ENCODE measurements at regions not wholly inside any gene's neighbourhood (a gene's known extent, or its start where the extent isn't known, plus 50 kb on each side); places are given as distances from the start of the nearest gene placed in this dataset.

DNA sequence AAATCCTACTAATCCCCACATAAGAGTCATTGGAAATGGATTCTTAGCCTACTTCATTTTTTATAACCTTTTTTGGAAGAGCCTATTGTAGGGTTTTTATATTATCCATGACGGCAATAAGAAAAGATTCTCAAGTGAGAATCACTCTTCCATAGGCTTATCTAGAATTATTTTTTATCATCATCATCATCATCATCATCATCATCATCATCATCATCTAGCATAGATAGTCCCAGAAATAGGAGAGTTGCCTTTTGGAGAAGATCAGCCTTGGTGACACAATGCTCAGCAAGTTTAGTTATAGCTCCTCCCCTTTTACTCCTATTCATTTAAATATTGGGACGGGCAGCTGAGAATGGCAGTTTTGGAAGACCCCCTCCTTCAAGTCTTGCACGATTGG is 359.1 kb upstream of the SLC35B3 start:
- no peak overlapping the region for H3K27ac ChIP-seq (ENCODE audit: low read length)
- H3K27ac Mint-ChIP-seq: no peak overlapping the region
- no peaks in the 10 kb centered on the region for H3K9me3 ChIP-seq (ENCODE audit: control insufficient read depth, insufficient read depth, low read length)
- DNase-seq: no peak
- H3K27me3 Mint-ChIP-seq (ENCODE audit: low read depth in 2 of 2): no peaks in the 10 kb centered on the region
- intact Hi-C loops (cut with micrococcal nuclease): no loop called here
- 89% methylated on average over 2 of the region's 3 CpGs for WGBS (ENCODE audit: insufficient coverage)
- H3K9me3 Mint-ChIP-seq: peaks cover 3 to 4% of the 10 kb centered on the region in 2 donors
- ATAC-seq: no peak
- no peak overlapping the region for H3K4me3 Mint-ChIP-seq
- H3K4me1 Mint-ChIP-seq: no peaks in the 10 kb centered on the region
- no peaks in the 10 kb centered on the region for H3K36me3 Mint-ChIP-seq
- no peaks in the 10 kb centered on the region for H3K36me3 ChIP-seq (ENCODE audit: control insufficient read depth, insufficient read depth, low read length)
- no peaks in the 10 kb centered on the region for H3K4me1 ChIP-seq (ENCODE audit: control insufficient read depth, insufficient read depth, low read length)
- TF ChIP-seq, protein P1, sequence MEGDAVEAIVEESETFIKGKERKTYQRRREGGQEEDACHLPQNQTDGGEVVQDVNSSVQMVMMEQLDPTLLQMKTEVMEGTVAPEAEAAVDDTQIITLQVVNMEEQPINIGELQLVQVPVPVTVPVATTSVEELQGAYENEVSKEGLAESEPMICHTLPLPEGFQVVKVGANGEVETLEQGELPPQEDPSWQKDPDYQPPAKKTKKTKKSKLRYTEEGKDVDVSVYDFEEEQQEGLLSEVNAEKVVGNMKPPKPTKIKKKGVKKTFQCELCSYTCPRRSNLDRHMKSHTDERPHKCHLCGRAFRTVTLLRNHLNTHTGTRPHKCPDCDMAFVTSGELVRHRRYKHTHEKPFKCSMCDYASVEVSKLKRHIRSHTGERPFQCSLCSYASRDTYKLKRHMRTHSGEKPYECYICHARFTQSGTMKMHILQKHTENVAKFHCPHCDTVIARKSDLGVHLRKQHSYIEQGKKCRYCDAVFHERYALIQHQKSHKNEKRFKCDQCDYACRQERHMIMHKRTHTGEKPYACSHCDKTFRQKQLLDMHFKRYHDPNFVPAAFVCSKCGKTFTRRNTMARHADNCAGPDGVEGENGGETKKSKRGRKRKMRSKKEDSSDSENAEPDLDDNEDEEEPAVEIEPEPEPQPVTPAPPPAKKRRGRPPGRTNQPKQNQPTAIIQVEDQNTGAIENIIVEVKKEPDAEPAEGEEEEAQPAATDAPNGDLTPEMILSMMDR (IDR thresholded peaks at IDR 0.05): no peak
- no peak overlapping the region for H3K4me3 ChIP-seq (ENCODE audit: low read length)
- no peaks in the 10 kb centered on the region for H3K27me3 ChIP-seq (ENCODE audit: control insufficient read depth, insufficient read depth, low read length)

GRCh38 chr6:8789878-8790277 is 354.5 kb upstream of the SLC35B3 start:
- Histone ChIP-seq H3K4me1 (ENCODE audit: control insufficient read depth, insufficient read depth, low read length) (no peaks in the 10 kb centered on the region), H3K27ac (ENCODE audit: low read length) (no peak overlapping the region), H3K27me3 (ENCODE audit: control insufficient read depth, insufficient read depth, low read length) (no peaks in the 10 kb centered on the region), H3K9me3 (ENCODE audit: control insufficient read depth, insufficient read depth, low read length) (no peaks in the 10 kb centered on the region), H3K36me3 (ENCODE audit: control insufficient read depth, insufficient read depth, low read length) (no peaks in the 10 kb centered on the region), H3K4me3 (ENCODE audit: low read length) (no peak overlapping the region)
- Mint-ChIP-seq H3K4me3 (no peak overlapping the region), H3K36me3 (no peaks in the 10 kb centered on the region), H3K4me1 (no peaks in the 10 kb centered on the region), H3K27me3 (ENCODE audit: low read depth in 2 of 2) (no peaks in the 10 kb centered on the region), H3K9me3 (peaks cover 5 to 6% of the 10 kb centered on the region in 2 donors), H3K27ac (no peak overlapping the region)
- intact Hi-C loops (cut with micrococcal nuclease): no loop called here
- ATAC-seq (no peak), DNase-seq (no peak)
- TF ChIP-seq, protein P1 (IDR thresholded peaks at IDR 0.05): no peak
- WGBS (ENCODE audit: insufficient coverage): no CpG with 5 or more reads among the region's 2 CpGs

- Histone ChIP-seq H3K27ac (ENCODE audit: low read length) (no peak overlapping the region), H3K36me3 (ENCODE audit: control insufficient read depth, insufficient read depth, low read length) (no peaks in the 10 kb centered on the region), H3K9me3 (ENCODE audit: control insufficient read depth, insufficient read depth, low read length) (no peaks in the 10 kb centered on the region), H3K4me3 (ENCODE audit: low read length) (no peak overlapping the region), H3K27me3 (ENCODE audit: control insufficient read depth, insufficient read depth, low read length) (no peaks in the 10 kb centered on the region), H3K4me1 (ENCODE audit: control insufficient read depth, insufficient read depth, low read length) (no peaks in the 10 kb centered on the region)
- ATAC-seq: no peak
- WGBS (ENCODE audit: insufficient coverage): 83% methylated on average over 2 of the region's 3 CpGs
- H3K27me3 Mint-ChIP-seq (ENCODE audit: low read depth in 2 of 2): no peaks in the 10 kb centered on the region
- peaks cover 8 to 11% of the 10 kb centered on the region in 2 donors for H3K9me3 Mint-ChIP-seq
- no peak for DNase-seq
- no peak overlapping the region for H3K4me3 Mint-ChIP-seq
- no peaks in the 10 kb centered on the region for H3K4me1 Mint-ChIP-seq
- no peak overlapping the region for H3K27ac Mint-ChIP-seq
- no peaks in the 10 kb centered on the region for H3K36me3 Mint-ChIP-seq
- intact Hi-C loops (cut with micrococcal nuclease): no loop called here
- TF ChIP-seq, protein P1 (IDR thresholded peaks at IDR 0.05): no peak
Observed at GRCh38 chr6:8785223-8785622, 349.9 kb upstream of the SLC35B3 start.

DNA sequence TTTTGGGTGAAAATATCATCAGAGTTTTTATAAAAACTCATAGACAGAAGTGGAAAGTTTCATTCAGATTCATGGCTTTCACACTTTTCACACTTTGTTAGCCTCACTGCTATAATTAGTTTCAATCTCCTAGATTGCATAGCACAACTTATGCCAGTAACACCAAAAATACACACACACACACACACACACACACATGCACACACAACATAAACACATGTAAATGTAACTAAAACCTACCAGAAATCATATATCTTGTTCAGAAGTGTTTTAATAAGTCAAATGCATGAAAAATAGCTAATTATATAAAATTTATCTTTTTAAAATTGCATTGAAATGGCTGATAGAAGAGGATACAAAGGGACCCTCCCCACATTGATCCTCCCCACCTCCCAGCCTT is 347.8 kb upstream of the SLC35B3 start:
- no peaks in the 10 kb centered on the region for H3K27me3 Mint-ChIP-seq (ENCODE audit: low read depth in 2 of 2)
- Histone ChIP-seq H3K36me3 (ENCODE audit: control insufficient read depth, insufficient read depth, low read length) (no peaks in the 10 kb centered on the region), H3K27me3 (ENCODE audit: control insufficient read depth, insufficient read depth, low read length) (no peaks in the 10 kb centered on the region), H3K4me1 (ENCODE audit: control insufficient read depth, insufficient read depth, low read length) (no peaks in the 10 kb centered on the region), H3K27ac (ENCODE audit: low read length) (no peak overlapping the region), H3K4me3 (ENCODE audit: low read length) (no peak overlapping the region), H3K9me3 (ENCODE audit: control insufficient read depth, insufficient read depth, low read length) (no peaks in the 10 kb centered on the region)
- no peaks in the 10 kb centered on the region for H3K36me3 Mint-ChIP-seq
- ATAC-seq (no peak), DNase-seq (no peak)
- TF ChIP-seq, protein P1 (IDR thresholded peaks at IDR 0.05): no peak
- H3K9me3 Mint-ChIP-seq: peaks cover 8 to 11% of the 10 kb centered on the region in 2 donors
- no peaks in the 10 kb centered on the region for H3K4me1 Mint-ChIP-seq
- intact Hi-C loops (cut with micrococcal nuclease): no loop called here
- H3K4me3 Mint-ChIP-seq: no peak overlapping the region
- no peak overlapping the region for H3K27ac Mint-ChIP-seq

Data from natural killer cell (primary cell).